MM.1S (cell line): ENCODE measurements at regions not wholly inside any gene's neighbourhood (a gene's known extent, or its start where the extent isn't known, plus 50 kb on each side); places are given as distances from the start of the nearest gene placed in this dataset.

Source experiments
- DNase-seq: peaks from one replicate; pipeline ENCODE4 v3.0.0-alpha.2; 2015
- H2AFZ ChIP-seq: fragments of 300-600 bp; sonication (generic); 2 replicates; pipeline ENCODE4 v1.6.0; 2016; ENCODE audit warnings: antibody characterized with exemption, low read length
- H3F3A ChIP-seq: fragments of 300-600 bp; sonication (generic); 2 replicates; pipeline ENCODE4 v1.6.1; 2016; ENCODE audit warnings: mild to moderate bottlenecking, antibody characterized with exemption, low read length, moderate library complexity, mixed read lengths; ENCODE audit not compliant: insufficient read depth
- H3K27ac ChIP-seq: fragments of 300-600 bp; sonication (generic); 2 replicates; pipeline ENCODE4 v1.5.1; 2016; ENCODE audit warnings: mild to moderate bottlenecking, low read length
- H3K27me3 ChIP-seq: fragments of 300-600 bp; sonication (generic); replicated peaks from 2 replicates; pipeline ENCODE4 v1.6.0; 2016; ENCODE audit warnings: low read length; ENCODE audit not compliant: insufficient read depth
- H3K36me3 ChIP-seq: fragments of 300-600 bp; sonication (generic); replicated peaks from 2 replicates; pipeline ENCODE4 v1.6.1; 2016; ENCODE audit warnings: mild to moderate bottlenecking, low read length, mixed read lengths; ENCODE audit not compliant: insufficient read depth
- H3K4me1 ChIP-seq: fragments of 300-600 bp; sonication (generic); 2 replicates; pipeline ENCODE4 v1.6.1; 2016; ENCODE audit warnings: low read length, mixed read lengths
- H3K4me2 ChIP-seq: fragments of 300-600 bp; sonication (generic); 2 replicates; pipeline ENCODE4 v1.6.0; 2016; ENCODE audit warnings: low read depth, low read length
- H3K4me3 ChIP-seq: fragments of 300-600 bp; sonication (generic); 2 replicates; pipeline ENCODE4 v1.5.1; 2016; ENCODE audit warnings: low read length, mixed read lengths
- H3K79me2 ChIP-seq: fragments of 300-600 bp; sonication (generic); 2 replicates; pipeline ENCODE4 v1.6.1; 2016; ENCODE audit warnings: mixed run types, low read length, mixed read lengths
- H3K9ac ChIP-seq: fragments of 300-600 bp; sonication (generic); 2 replicates; pipeline ENCODE4 v1.6.1; 2016; ENCODE audit warnings: low read length, mixed read lengths
- H3K9me2 ChIP-seq: fragments of 300-600 bp; sonication (generic); replicated peaks from 2 replicates; pipeline ENCODE4 v1.6.1; 2016; ENCODE audit warnings: mild to moderate bottlenecking, low read length, mixed read lengths; ENCODE audit not compliant: insufficient read depth
- H3K9me3 ChIP-seq: fragments of 300-600 bp; sonication (generic); replicated peaks from 2 replicates; pipeline ENCODE4 v1.6.1; 2016; ENCODE audit warnings: mild to moderate bottlenecking, low read length, mixed read lengths; ENCODE audit not compliant: insufficient read depth
- H4K20me1 ChIP-seq: fragments of 300-600 bp; sonication (generic); 2 replicates; pipeline ENCODE4 v1.6.1; 2016; ENCODE audit warnings: mild to moderate bottlenecking, low read length, moderate library complexity, mixed read lengths; ENCODE audit not compliant: insufficient read depth
- EZH2 ChIP-seq: fragments of 300-600 bp; sonication (generic); optimal IDR thresholded peaks from 2 replicates; pipeline ENCODE3; 2017; ENCODE audit warnings: low read depth, mild to moderate bottlenecking, antibody characterized with exemption, low read length, mixed read lengths
- EZH2phosphoT487 ChIP-seq: fragments of 300-600 bp; sonication (generic); IDR thresholded peaks from 2 replicates; pipeline ENCODE4 v1.6.1; 2018; ENCODE audit warnings: antibody characterized with exemption, low read length
- TF ChIP-seq, protein P1 (sequence below): fragments of 300-600 bp; sonication (generic); IDR thresholded peaks from 2 replicates; pipeline ENCODE4 v1.5.1; 2016; ENCODE audit warnings: antibody characterized with exemption, low read length, mixed read lengths

GRCh38 chr17:52237151-52237550, 78.6 kb upstream of the CA10 start:
- Histone ChIP-seq H3K4me2 (no peak overlapping the region), H2AFZ (no peak overlapping the region), H3K9ac (no peak overlapping the region), H3K36me3 (no peaks in the 10 kb centered on the region), H3K79me2 (no peaks in the 10 kb centered on the region), H4K20me1 (no peaks in the 10 kb centered on the region), H3K4me1 (no peaks in the 10 kb centered on the region), H3K4me3 (no peak overlapping the region), H3K9me2 (no peaks in the 10 kb centered on the region), H3K9me3 (no peaks in the 10 kb centered on the region), H3K27me3 (no peaks in the 10 kb centered on the region), H3F3A (no peaks in the 10 kb centered on the region), H3K27ac (no peak overlapping the region)
- TF ChIP-seq EZH2 (no peak), EZH2phosphoT487 (no peak)
- TF ChIP-seq, protein P1, sequence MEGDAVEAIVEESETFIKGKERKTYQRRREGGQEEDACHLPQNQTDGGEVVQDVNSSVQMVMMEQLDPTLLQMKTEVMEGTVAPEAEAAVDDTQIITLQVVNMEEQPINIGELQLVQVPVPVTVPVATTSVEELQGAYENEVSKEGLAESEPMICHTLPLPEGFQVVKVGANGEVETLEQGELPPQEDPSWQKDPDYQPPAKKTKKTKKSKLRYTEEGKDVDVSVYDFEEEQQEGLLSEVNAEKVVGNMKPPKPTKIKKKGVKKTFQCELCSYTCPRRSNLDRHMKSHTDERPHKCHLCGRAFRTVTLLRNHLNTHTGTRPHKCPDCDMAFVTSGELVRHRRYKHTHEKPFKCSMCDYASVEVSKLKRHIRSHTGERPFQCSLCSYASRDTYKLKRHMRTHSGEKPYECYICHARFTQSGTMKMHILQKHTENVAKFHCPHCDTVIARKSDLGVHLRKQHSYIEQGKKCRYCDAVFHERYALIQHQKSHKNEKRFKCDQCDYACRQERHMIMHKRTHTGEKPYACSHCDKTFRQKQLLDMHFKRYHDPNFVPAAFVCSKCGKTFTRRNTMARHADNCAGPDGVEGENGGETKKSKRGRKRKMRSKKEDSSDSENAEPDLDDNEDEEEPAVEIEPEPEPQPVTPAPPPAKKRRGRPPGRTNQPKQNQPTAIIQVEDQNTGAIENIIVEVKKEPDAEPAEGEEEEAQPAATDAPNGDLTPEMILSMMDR, result no peak
- no peak for DNase-seq

DNA sequence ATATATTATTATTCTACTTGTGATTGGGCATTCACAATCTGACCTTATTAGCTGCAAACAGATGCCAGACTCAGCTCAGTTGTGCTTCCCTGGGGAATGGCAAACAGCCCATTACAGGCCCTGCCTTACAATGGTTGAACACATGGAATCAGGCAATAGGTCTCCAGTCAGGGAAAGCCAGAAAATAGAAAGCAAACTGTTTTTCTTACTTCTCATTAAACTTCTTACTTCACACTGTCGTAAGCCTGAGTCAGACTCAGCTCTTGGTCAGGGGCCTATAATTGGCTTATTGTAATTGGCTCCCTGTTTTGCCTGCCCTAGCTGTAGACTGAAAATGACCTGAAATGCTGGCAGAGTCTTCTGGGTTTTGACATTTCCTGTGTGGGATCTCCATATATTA, 77.0 kb upstream of the CA10 start:
- Histone ChIP-seq H3K36me3 (no peaks in the 10 kb centered on the region), H3K27ac (no peak overlapping the region), H3K79me2 (no peaks in the 10 kb centered on the region), H3K9ac (no peak overlapping the region), H3F3A (no peaks in the 10 kb centered on the region), H3K27me3 (no peaks in the 10 kb centered on the region), H3K4me1 (no peaks in the 10 kb centered on the region), H2AFZ (no peak overlapping the region), H4K20me1 (no peaks in the 10 kb centered on the region), H3K9me2 (no peaks in the 10 kb centered on the region), H3K4me2 (no peak overlapping the region), H3K9me3 (no peaks in the 10 kb centered on the region), H3K4me3 (no peak overlapping the region)
- no peak for DNase-seq
- TF ChIP-seq EZH2phosphoT487 (no peak), EZH2 (no peak)
- TF ChIP-seq, protein P1, result no peak

DNA sequence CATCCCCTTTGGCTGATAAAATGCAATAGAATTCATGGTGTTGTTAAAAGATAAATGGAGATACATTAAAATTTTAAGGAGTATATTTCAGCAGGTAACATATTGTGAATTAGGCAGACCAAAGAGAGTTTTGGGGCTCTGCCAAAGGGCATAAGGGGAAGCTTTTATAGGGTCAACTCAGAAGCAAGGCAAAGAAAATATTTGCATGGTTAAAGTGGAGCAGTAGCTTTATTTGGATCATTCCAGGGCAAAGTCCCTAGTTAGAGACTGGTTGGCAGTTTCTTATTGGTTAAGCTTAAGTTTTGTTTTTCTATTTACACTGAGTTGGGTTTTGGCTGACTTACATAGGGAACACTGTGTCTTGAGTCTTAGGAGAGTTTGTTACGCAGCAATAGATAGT, 75.1 kb upstream of the CA10 start:
- H2AFZ ChIP-seq, result no peak overlapping the region
- H3F3A ChIP-seq, result no peaks in the 10 kb centered on the region
- no peaks in the 10 kb centered on the region for H4K20me1 ChIP-seq

More for the DNA sequence above, 75.1 kb upstream of the CA10 start:
- H3K4me3 ChIP-seq, result no peak overlapping the region
- no peak overlapping the region for H3K27ac ChIP-seq
- no peaks in the 10 kb centered on the region for H3K9me3 ChIP-seq
- no peaks in the 10 kb centered on the region for H3K36me3 ChIP-seq
- H3K4me2 ChIP-seq, result no peak overlapping the region
- no peaks in the 10 kb centered on the region for H3K4me1 ChIP-seq
- no peak overlapping the region for H3K9ac ChIP-seq
- H3K79me2 ChIP-seq, result no peaks in the 10 kb centered on the region
- TF ChIP-seq, protein P1, result no peak
- TF ChIP-seq EZH2 (no peak), EZH2phosphoT487 (no peak)
- no peak for DNase-seq
- H3K9me2 ChIP-seq, result no peaks in the 10 kb centered on the region
- no peaks in the 10 kb centered on the region for H3K27me3 ChIP-seq
